ENCODE measurements at regions not wholly inside any gene's neighbourhood (a gene's known extent, or its start where the extent isn't known, plus 50 kb on each side); places are given as distances from the start of the nearest gene placed in this dataset.

- no peak for TF ChIP-seq CTCF (IDR thresholded peaks at IDR 0.05; ENCODE audit: low read length)
- no peak for TF ChIP-seq EZH2 (optimal IDR thresholded peaks at IDR 0.05; ENCODE audit: low read depth, low read length)
Measured at GRCh38 chr14:66001356-66001755, 484.8 kb upstream of the CCDC196 start.
